GM12874 (cell line): ENCODE measurements at regions not wholly inside any gene's neighbourhood (a gene's known extent, or its start where the extent isn't known, plus 50 kb on each side); places are given as distances from the start of the nearest gene placed in this dataset.

Source experiments
- CTCF ChIP-seq: IDR thresholded peaks from 2 replicates; pipeline ENCODE4 v1.5.1; 2011; ENCODE audit warnings: low read depth, mild to moderate bottlenecking, control low read depth, low read length, moderate library complexity; ENCODE audit not compliant: insufficient read depth

DNA sequence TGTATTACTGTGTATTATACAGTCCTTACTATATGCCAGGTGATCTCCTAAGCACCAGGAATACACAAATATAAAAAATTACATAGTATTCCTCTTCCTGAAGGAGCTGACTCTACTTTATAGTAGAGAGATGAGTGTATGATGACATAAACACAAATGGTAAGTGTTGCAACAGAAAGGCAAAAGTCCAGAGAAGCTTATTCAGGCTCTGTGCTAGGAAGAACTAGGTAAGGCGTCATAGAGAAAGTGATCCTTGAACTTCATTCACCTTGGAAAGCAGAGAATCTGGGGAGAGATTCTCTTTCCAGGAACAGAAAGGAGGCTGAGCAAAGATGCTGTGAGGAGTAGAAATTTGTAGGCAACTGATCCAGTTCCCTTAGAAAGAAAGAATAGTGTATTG lies 115.0 kb upstream of the KCNIP4 start:
- no peak for TF ChIP-seq CTCF

DNA sequence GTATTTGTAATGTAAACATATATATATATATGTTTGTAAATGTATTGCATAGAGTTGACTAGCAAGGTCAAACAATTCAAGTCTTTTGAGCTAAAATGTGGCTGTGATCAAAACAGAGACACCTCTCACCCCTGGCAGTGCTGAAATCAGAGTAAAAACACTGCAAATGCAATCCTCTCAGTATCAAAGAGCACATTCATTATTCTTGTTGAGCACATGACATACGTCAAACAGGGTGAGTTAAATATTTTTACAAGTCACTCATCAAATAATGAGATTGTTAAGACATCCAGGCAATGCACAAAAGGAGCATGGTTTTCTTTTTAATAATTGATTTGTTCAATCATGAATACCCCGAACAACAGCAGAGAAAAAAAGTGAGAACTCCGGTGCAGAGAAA lies 114.1 kb upstream of the KCNIP4 start:
- no peak for TF ChIP-seq CTCF

DNA sequence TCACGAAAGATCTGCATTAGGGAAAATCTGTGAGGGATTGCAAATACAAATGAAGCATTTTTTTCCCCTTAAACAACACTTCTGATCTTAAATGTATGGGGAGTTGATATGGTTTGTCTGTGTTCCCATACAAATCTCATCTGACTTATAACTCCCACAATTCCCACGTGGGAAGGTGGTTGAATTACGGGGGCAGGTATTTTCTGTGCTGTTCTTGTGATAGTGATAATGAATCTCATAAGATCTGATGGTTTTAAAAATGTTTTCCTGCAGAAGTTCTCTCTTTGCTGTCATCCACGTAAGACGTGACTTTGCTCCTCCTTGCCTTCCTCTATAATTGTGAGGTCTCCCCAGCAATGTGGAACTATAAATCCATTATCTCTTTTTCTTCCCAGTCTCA lies 107.4 kb upstream of the KCNIP4 start:
- TF ChIP-seq CTCF = no peak

DNA sequence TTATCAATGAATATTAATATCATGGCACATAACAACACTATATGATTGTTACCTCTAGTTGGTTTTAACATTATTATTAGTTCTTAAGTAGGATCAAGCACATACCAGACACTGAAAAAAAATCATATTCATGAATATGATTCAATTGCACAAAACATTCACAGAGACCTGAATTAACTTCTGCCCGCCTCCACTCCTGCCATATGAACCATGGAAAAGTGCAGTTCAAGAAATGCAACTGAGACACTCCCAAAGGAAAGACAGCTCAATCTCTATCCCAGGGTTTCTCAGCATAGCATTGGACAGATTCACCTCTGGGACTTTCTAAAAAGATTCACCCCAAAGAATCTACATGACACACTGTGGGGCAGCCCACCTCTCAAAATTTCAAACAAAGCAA lies 103.5 kb upstream of the KCNIP4 start:
- no peak for TF ChIP-seq CTCF

- TF ChIP-seq CTCF = no peak
These were observed 99.8 kb upstream of the KCNIP4 start for GRCh38 chr4:22048323-22048722.

DNA sequence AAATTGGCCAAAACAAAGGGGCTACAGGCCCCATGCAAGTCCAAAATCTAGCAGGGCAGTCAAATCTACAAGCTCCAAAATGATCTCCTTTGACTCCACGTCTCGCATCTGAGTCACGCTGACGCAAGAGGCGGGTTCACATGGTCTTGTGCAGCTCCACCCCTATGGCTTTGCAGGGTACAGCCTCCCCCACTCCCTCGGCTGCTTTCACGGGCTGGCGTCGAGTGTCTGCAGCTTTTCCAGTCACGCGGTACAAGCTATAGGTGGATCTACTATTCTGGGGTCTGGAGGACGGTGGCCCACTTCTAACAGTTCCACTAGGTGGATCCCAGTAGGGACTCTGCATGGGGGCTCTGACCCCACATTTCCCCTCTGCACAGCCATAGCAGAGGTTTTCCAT lies 99.2 kb upstream of the KCNIP4 start:
- TF ChIP-seq CTCF = no peak

DNA sequence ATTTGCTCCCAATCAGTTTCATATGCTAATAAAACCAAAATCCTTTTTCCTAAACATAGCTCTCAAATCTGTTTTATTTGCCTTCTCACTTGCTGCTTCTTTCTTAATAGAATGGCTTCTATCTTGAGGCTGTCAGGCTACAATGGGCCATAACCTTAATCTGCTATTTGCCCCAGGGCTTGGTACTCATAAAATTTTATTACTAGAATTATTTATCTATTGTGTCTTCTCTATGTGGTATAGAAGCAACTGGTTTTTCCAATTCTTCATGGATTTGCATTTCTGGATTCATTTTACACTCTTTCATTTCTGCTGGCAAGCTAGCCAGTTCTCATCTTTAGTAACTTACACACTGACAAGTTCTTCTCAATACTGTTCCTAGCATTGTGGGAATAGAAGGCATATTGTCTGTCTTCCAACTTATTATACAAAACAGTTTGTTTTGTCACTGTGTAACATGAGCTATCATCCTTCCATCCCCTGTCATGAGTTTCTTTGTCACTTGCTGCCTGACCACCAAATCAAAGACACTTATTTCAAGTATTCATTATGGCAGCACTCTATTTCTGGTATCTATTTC lies 96.6 kb upstream of the KCNIP4 start:
- no peak for TF ChIP-seq CTCF
